Retinal pigment epithelial cell (primary cell): ENCODE measurements at regions not wholly inside any gene's neighbourhood (a gene's known extent, or its start where the extent isn't known, plus 50 kb on each side); places are given as distances from the start of the nearest gene placed in this dataset.

ENCODE experiments used
- DNase-seq: peaks from one replicate; pipeline ENCODE4 v3.0.0-alpha.2; 2010; ENCODE audit warnings: low read depth
- H3K4me3 ChIP-seq: 2 replicates; pipeline ENCODE4 v1.5.1; 2011; ENCODE audit warnings: mild to moderate bottlenecking, low read length, control low read depth, moderate library complexity
- CTCF ChIP-seq: conservative IDR thresholded peaks from 2 replicates; pipeline ENCODE4 v1.5.1; 2011; ENCODE audit warnings: low read depth, low read length, control low read depth, inconsistent platforms

DNA sequence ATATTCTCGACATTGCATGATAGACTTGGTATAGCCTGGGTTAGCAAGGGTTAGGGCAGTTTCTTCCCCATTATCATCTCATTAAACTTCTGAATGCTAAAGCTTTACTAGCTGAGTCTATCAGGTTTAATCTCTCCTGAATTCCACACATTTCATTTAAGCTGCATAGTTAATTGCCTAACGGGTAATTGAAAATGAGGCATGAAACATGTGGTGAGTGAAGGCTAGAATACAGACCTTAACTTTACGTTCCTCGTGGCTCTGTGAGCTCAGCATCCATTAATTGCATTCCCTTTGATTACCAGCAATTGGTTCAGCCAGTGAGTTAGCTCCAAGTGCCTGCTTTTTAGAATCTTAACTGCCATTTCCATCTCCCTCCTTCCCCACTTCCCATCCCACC lies 126.5 kb upstream of the MEX3C start:
- no peak overlapping the region for H3K4me3 ChIP-seq
- TF ChIP-seq CTCF = no peak
- peak; percentile 27 for DNase-seq

DNA sequence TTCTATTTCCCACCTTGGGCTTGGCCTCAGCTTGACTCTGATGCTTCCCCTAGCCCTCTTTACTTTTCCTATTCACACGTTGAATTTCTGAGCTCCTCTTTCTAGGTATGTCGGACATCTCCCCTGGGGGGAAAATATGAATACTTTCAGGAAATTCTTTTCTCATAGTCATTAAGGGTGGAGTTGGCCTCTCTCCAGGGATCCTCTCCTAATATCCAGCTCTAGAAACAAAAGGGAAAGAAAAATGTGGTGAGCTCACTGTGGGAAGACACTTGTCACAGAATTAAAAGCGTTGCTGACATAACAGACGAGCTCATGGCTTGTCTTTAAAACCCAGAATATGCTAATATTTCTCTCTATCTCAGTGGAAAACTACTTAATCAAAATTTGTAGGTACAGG lies 132.7 kb upstream of the MEX3C start:
- H3K4me3 ChIP-seq = no peak overlapping the region
- no peak for TF ChIP-seq CTCF
- DNase-seq = no peak

DNA sequence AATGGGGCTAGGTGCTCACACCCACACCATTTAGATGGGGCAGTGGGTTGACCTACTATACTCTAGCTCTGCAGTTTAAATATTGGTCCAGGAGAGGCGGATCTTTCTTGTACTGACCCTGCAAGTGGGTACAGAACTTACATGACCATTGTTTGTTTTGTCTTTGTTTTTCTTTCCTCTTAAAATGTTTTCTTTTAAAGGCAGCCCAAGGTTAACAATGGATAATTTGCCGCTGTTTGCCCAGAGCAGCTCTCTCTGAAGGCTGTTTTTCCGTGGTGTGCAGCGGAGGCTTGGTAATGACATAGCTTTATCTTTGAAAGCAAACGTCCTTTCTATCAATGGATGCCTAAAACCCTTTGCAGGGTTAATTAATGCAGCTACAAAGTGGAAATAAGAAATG lies 133.3 kb upstream of the MEX3C start:
- H3K4me3 ChIP-seq = no peak overlapping the region
- DNase-seq = no peak
- TF ChIP-seq CTCF = no peak

DNA sequence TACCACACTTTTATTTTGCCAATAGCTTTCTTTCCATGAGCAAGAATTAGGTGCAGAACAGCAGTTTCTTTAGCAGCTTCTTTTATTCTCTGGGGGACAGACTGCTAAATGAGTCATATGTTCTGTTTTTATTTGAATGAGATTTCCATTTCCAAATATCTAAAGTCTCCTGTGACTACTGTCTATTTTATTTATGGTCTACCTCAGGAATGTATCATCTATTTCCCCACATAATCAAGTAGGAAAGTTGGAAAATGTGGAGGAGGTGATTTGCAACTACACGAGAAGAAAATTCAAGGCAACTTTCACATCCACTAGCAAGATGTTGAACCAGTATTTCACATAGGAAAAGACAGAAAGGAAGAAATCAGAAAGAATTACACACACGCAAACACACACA lies 139.9 kb upstream of the MEX3C start:
- no peak for DNase-seq
- no peak for TF ChIP-seq CTCF
- H3K4me3 ChIP-seq = no peak overlapping the region

GRCh38 chr18:51339856-51340255 lies 142.4 kb upstream of the MEX3C start:
- H3K4me3 ChIP-seq = no peak overlapping the region
- no peak for TF ChIP-seq CTCF
- DNase-seq = peak; percentile 51

- DNase-seq = no peak
- H3K4me3 ChIP-seq = no peak overlapping the region
- TF ChIP-seq CTCF = no peak
Observed at GRCh38 chr18:51340332-51340731, 142.9 kb upstream of the MEX3C start.

- H3K4me3 ChIP-seq = no peak overlapping the region
- no peak for TF ChIP-seq CTCF
- peak; percentile 72 for DNase-seq
Observed at GRCh38 chr18:51342815-51343214, 145.3 kb upstream of the MEX3C start.
